BE2C (cell line): ENCODE measurements at regions not wholly inside any gene's neighbourhood (a gene's known extent, or its start where the extent isn't known, plus 50 kb on each side); places are given as distances from the start of the nearest gene placed in this dataset.
"Not testable (repeated sequence)": the region's sequence is repeated elsewhere in the genome, so short reads cannot be mapped to it uniquely, and the experiment has no call there.

Source experiments
- DNase-seq: peaks from one replicate; pipeline ENCODE4 v3.0.0-alpha.2; 2020
- H3K27me3 ChIP-seq: fragments of 250-450 bp; sonication (Bioruptor Pico); 2 replicates; pipeline ENCODE4 v1.5.1; 2020; ENCODE audit warnings: mild to moderate bottlenecking
- H3K36me3 ChIP-seq: fragments of 250-450 bp; sonication (Bioruptor Pico); 2 replicates; pipeline ENCODE4 v1.5.1; 2020; ENCODE audit warnings: mild to moderate bottlenecking
- H3K4me1 ChIP-seq: fragments of 250-450 bp; sonication (Bioruptor Pico); 2 replicates; pipeline ENCODE4 v1.5.1; 2020
- H3K4me3 ChIP-seq: 2 replicates; pipeline ENCODE4 v1.5.1; 2011; ENCODE audit warnings: low read depth, low read length
- H3K9me3 ChIP-seq: fragments of 250-450 bp; sonication (Bioruptor Pico); 2 replicates; pipeline ENCODE4 v1.5.1; 2020
- TF ChIP-seq, protein P1 (sequence below): IDR thresholded peaks from 2 replicates; pipeline ENCODE4 v1.5.1; 2012; ENCODE audit warnings: mild to moderate bottlenecking, low read depth, low read length

DNA sequence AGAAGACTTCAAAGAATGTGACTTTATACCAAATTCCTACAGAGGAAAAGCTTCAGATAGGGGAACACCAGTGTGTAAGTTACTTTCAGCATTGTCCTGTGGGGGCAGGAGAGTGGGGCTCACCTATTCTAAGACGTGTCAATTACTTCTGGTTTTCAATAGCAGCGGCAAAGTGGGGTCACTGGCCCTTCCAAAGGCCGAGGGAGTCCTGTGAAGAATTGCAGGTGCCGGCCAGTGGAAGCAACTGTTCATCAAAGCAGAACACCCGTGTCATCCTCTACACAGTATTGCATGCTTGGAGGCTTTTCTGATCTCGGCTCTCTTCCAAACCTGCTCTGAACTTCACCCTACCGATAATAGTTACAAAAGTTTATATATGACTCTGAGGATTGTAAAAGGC lies 1176.5 kb upstream of the TMEFF2 start:
- Histone ChIP-seq H3K36me3 (no peaks in the 10 kb centered on the region), H3K9me3 (no peaks in the 10 kb centered on the region), H3K4me1 (no peaks in the 10 kb centered on the region), H3K4me3 (no peak overlapping the region), H3K27me3 (no peaks in the 10 kb centered on the region)
- TF ChIP-seq, protein P1, sequence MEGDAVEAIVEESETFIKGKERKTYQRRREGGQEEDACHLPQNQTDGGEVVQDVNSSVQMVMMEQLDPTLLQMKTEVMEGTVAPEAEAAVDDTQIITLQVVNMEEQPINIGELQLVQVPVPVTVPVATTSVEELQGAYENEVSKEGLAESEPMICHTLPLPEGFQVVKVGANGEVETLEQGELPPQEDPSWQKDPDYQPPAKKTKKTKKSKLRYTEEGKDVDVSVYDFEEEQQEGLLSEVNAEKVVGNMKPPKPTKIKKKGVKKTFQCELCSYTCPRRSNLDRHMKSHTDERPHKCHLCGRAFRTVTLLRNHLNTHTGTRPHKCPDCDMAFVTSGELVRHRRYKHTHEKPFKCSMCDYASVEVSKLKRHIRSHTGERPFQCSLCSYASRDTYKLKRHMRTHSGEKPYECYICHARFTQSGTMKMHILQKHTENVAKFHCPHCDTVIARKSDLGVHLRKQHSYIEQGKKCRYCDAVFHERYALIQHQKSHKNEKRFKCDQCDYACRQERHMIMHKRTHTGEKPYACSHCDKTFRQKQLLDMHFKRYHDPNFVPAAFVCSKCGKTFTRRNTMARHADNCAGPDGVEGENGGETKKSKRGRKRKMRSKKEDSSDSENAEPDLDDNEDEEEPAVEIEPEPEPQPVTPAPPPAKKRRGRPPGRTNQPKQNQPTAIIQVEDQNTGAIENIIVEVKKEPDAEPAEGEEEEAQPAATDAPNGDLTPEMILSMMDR = no peak
- DNase-seq = no peak

DNA sequence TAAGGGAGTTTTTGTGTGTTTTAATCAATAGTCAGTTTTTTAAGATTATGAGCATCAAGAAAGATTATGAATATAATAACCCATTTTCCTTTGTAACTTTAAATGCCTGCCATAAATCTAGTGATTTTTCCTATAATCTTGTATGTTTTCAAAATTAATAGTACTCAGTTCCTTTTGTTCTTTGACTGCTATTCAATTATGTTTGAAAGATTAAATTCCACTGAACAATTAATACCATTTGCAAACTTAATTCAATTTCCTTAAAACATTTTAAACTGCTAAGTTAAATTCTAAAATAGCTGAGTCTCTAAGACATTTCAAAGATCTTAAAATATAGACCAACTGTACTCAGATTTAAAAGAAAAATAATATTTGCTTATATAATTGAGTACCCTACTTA lies 1173.9 kb upstream of the TMEFF2 start:
- no peak for DNase-seq
- Histone ChIP-seq H3K27me3 (no peaks in the 10 kb centered on the region), H3K36me3 (no peaks in the 10 kb centered on the region), H3K4me1 (no peaks in the 10 kb centered on the region), H3K4me3 (no peak overlapping the region), H3K9me3 (no peaks in the 10 kb centered on the region)
- TF ChIP-seq, protein P1 = no peak

DNA sequence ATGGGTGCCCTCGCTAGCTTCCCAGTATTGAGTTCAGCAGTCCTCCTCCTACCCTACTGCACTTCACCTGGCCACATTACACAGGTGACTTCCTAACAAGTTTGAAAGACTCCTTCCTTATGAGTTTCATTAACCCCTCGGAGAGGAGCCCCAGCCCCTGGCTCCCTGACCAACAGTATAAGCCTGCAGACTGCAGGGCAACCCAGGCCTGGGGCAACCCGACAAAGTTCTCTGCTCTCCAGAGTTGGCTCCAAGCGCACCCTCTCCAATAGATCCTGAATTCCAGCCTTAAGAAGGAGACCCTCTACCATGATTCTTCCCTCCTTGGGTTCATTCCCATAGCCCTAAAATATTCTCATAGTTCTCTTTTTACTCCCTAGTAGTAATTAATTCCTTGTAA lies 1162.8 kb upstream of the TMEFF2 start:
- no peaks in the 10 kb centered on the region for H3K27me3 ChIP-seq
- H3K4me1 ChIP-seq = no peaks in the 10 kb centered on the region
- no peak for DNase-seq
- no peak overlapping the region for H3K4me3 ChIP-seq
- no peaks in the 10 kb centered on the region for H3K9me3 ChIP-seq
- H3K36me3 ChIP-seq = no peaks in the 10 kb centered on the region
- TF ChIP-seq, protein P1 = no peak

DNA sequence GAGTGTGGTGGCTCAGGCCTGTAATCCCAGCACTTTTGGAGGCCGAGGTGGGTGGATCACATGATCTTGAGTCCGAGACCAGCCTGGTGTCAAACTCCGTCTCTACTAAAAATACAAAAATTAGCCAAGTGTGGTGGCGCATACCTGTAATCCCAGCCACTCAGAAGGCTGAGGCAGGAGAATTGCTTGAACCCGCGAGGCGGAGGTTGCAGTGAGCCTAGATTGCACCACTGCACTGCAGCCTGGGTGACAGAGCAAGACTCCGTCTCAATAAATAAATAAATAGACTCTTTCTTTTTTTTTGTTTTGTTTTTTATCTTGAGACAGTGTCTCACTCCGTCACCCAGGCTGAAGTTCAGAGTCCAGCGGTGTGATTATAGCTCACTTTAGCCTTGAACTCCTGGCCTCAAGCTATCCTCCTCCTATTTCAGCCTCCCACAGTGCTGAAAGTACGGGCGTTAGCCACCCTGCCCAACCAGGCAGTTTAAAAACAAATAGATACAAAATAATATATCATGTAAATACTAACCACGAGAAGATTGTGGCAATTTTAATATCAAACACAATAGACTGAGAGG lies 1158.0 kb upstream of the TMEFF2 start:
- DNase-seq, H3K9me3 ChIP-seq, H3K4me3 ChIP-seq, H3K36me3 ChIP-seq, H3K4me1 ChIP-seq, H3K27me3 ChIP-seq: not testable (repeated sequence)

DNA sequence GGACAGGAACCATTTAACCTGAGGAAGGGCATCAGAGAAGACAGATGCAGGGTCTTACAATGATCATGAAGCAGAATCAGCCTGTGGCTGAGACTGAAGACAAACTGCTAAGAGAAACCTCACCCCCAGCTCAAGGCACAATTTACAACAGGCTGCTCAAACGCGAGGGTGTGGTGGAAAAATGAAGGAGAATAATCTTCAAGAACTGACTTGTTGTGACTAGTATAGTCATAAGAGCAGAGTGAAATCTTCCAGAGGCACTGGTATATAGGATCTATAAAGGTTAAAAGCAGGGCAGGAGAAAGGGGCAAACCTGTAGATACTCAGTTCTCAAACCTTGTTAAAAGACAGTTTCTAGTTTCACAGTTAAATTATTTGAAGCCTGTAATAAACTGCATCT lies 1155.8 kb upstream of the TMEFF2 start:
- no peaks in the 10 kb centered on the region for H3K4me1 ChIP-seq
- TF ChIP-seq, protein P1 = no peak
- DNase-seq = no peak
- H3K9me3 ChIP-seq = no peaks in the 10 kb centered on the region
- no peaks in the 10 kb centered on the region for H3K27me3 ChIP-seq
- no peaks in the 10 kb centered on the region for H3K36me3 ChIP-seq
- H3K4me3 ChIP-seq = no peak overlapping the region

DNA sequence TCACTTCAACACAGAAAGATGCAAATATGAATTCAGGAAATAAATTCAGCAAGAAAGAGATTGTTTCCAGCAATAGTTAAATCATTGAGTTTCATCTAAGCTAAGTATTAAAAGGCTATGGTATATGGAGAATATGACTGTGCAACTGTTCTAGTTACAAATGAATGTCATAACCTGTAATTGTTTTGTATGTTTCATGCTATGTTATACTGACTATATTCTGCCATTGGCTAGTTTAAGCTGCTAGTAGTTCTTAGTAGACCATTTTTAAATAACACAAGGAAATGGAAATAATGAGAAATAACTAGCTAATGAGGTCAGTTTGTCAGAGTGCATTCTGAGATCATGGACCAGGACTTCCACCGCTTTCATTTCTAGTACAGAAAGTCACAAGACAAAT lies 1154.9 kb upstream of the TMEFF2 start:
- Histone ChIP-seq H3K27me3 (no peaks in the 10 kb centered on the region), H3K36me3 (no peaks in the 10 kb centered on the region), H3K9me3 (no peaks in the 10 kb centered on the region), H3K4me3 (no peak overlapping the region), H3K4me1 (no peaks in the 10 kb centered on the region)
- TF ChIP-seq, protein P1 = no peak
- no peak for DNase-seq

DNA sequence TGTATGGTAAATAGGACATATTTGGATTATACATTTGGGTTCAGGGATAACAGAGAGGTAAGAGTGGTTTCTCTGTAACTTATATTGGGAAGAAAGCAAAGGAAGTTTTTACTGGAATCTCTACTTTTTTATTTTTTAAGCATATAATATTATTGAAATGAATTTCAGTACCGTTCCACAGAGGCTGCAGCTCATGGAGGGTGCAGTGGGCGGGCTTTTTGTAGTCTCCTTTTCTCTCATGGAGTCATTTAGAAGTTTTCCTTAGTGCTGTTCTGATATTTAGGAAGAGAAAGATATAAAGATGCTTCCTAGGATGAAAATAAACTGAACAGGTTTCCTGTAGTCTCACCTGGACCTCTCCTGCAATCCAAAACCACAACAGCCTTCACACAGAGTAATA lies 1153.3 kb upstream of the TMEFF2 start:
- H3K27me3 ChIP-seq = no peaks in the 10 kb centered on the region
- TF ChIP-seq, protein P1 = no peak
- H3K9me3 ChIP-seq = no peaks in the 10 kb centered on the region
- no peak for DNase-seq
- no peak overlapping the region for H3K4me3 ChIP-seq
- H3K4me1 ChIP-seq = no peaks in the 10 kb centered on the region; the same call in 1 of the 2 replicates
- H3K36me3 ChIP-seq = no peaks in the 10 kb centered on the region
